Breast epithelium (tissue), 3 donors: ENCODE measurements at regions not wholly inside any gene's neighbourhood (a gene's known extent, or its start where the extent isn't known, plus 50 kb on each side); places are given as distances from the start of the nearest gene placed in this dataset.

Experiments
- POLR2AphosphoS5 ChIP-seq, 3 donors: sonication (generic); formaldehyde crosslinking; IDR thresholded peaks; one replicate each; pipeline ENCODE4 v1.6.1; 2017; ENCODE audit warnings: antibody characterized with exemption in 3 of 3
- TF ChIP-seq, protein P1 (sequence below), 3 donors: fragments of 450-650 bp; IDR thresholded peaks; one replicate each; pipeline ENCODE4 v1.5.1; 2016 to 2017; ENCODE audit warnings: antibody characterized with exemption in 3 of 3, mild to moderate bottlenecking in 3 of 3, moderate library complexity in 3 of 3

DNA sequence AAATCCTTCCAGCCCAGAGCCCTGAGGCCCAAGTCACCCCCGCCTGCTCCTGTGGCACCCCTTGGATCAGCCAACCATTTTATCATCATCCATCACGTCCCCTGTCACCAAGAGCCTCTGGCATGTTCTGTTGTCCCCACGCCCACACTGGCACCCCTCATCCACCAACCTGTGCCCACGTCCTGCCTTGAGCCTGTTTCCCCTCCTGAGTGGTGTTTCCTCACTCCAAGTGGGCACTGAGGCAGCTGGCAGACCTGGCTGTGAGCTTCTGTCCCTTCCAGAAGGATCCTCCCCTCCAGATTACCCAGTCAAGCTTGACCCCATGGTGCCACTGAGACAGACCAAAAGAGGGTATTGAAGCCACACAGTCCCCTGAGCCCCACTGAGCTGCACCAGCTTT, 71.4 kb upstream of the ANTXRL start:
- TF ChIP-seq, protein P1, sequence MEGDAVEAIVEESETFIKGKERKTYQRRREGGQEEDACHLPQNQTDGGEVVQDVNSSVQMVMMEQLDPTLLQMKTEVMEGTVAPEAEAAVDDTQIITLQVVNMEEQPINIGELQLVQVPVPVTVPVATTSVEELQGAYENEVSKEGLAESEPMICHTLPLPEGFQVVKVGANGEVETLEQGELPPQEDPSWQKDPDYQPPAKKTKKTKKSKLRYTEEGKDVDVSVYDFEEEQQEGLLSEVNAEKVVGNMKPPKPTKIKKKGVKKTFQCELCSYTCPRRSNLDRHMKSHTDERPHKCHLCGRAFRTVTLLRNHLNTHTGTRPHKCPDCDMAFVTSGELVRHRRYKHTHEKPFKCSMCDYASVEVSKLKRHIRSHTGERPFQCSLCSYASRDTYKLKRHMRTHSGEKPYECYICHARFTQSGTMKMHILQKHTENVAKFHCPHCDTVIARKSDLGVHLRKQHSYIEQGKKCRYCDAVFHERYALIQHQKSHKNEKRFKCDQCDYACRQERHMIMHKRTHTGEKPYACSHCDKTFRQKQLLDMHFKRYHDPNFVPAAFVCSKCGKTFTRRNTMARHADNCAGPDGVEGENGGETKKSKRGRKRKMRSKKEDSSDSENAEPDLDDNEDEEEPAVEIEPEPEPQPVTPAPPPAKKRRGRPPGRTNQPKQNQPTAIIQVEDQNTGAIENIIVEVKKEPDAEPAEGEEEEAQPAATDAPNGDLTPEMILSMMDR (IDR thresholded peaks at IDR 0.05) = no peak
- no peak for TF ChIP-seq POLR2AphosphoS5 (IDR thresholded peaks at IDR 0.05)
